GM19467 (cell line): ENCODE measurements at regions not wholly inside any gene's neighbourhood (a gene's known extent, or its start where the extent isn't known, plus 50 kb on each side); places are given as distances from the start of the nearest gene placed in this dataset.

Source experiments
- ATAC-seq: cut with Tn5 transposase; IDR thresholded peaks from one replicate; pipeline ENCODE4 v1.9.1; 2021; ENCODE audit warnings: mild to moderate bottlenecking, moderate library complexity; ENCODE audit not compliant: unreplicated experiment

GRCh38 chr13:33512880-33513554 is 227.5 kb upstream of the STARD13 start:
- no peak for ATAC-seq

- no peak for ATAC-seq
These were observed 228.8 kb upstream of the STARD13 start for GRCh38 chr13:33514362-33514761.

GRCh38 chr13:33515146-33515545 is 229.6 kb upstream of the STARD13 start:
- ATAC-seq: no peak

- ATAC-seq: no peak
These were observed 232.9 kb upstream of the STARD13 start for GRCh38 chr13:33518452-33518851.

GRCh38 chr13:33519561-33520467 is 234.3 kb upstream of the STARD13 start:
- ATAC-seq: no peak

- ATAC-seq: no peak
These were observed 234.9 kb upstream of the STARD13 start for GRCh38 chr13:33520468-33520839.

- ATAC-seq: no peak
These were observed 238.5 kb upstream of the STARD13 start for GRCh38 chr13:33524086-33524485.

GRCh38 chr13:33525763-33526162 is 240.2 kb upstream of the STARD13 start:
- no peak for ATAC-seq

- no peak for ATAC-seq
These were observed 241.2 kb upstream of the STARD13 start for GRCh38 chr13:33526718-33527117.

- no peak for ATAC-seq
These were observed 243.3 kb upstream of the STARD13 start for GRCh38 chr13:33528896-33529295.

- ATAC-seq: no peak
These were observed 245.9 kb upstream of the STARD13 start for GRCh38 chr13:33531484-33531883.

GRCh38 chr13:33535061-33535460 is 249.5 kb upstream of the STARD13 start:
- ATAC-seq: no peak

GRCh38 chr13:33536601-33537000 is 251.0 kb upstream of the STARD13 start:
- no peak for ATAC-seq

- ATAC-seq: no peak
These were observed 251.5 kb upstream of the STARD13 start for GRCh38 chr13:33537026-33537425.

GRCh38 chr13:33537676-33538075 is 252.1 kb upstream of the STARD13 start:
- ATAC-seq: no peak

GRCh38 chr13:33541456-33541855 is 255.9 kb upstream of the STARD13 start:
- ATAC-seq: no peak

- ATAC-seq: no peak
These were observed 256.4 kb upstream of the STARD13 start for GRCh38 chr13:33541962-33542308.

- peak; percentile 87 for ATAC-seq
These were observed 256.9 kb upstream of the STARD13 start for GRCh38 chr13:33542309-33543088.

GRCh38 chr13:33543089-33543459 is 257.5 kb upstream of the STARD13 start:
- ATAC-seq: no peak

GRCh38 chr13:33543631-33544265 is 258.2 kb upstream of the STARD13 start:
- ATAC-seq: no peak

- no peak for ATAC-seq
These were observed 258.8 kb upstream of the STARD13 start for GRCh38 chr13:33544308-33544707.
